ENCODE measurements at regions not wholly inside any gene's neighbourhood (a gene's known extent, or its start where the extent isn't known, plus 50 kb on each side); places are given as distances from the start of the nearest gene placed in this dataset.

GRCh38 chr11:36718451-36718850 lies 120.4 kb upstream of the RAG2 start:
- DNase-seq (ENCODE audit: low spot score): no peak

GRCh38 chr11:36713715-36714114 lies 115.7 kb upstream of the RAG2 start:
- DNase-seq (ENCODE audit: low spot score): no peak

GRCh38 chr11:36711104-36711825 lies 113.2 kb upstream of the RAG2 start:
- no peak for DNase-seq (ENCODE audit: low spot score)

Measured in HuH-7.5 (cell line).